RCC 7860 (cell line): ENCODE measurements at regions not wholly inside any gene's neighbourhood (a gene's known extent, or its start where the extent isn't known, plus 50 kb on each side); places are given as distances from the start of the nearest gene placed in this dataset.

Experiments used
- DNase-seq: peaks from one replicate; pipeline ENCODE4 v3.0.0-alpha.2; 2015; ENCODE audit warnings: low spot score
- FAIRE-seq: peaks from 2 replicates; lab custom pipeline; 2012; peaks lifted over from hg19 to GRCh38; lab: Jason Lieb, UNC

DNA sequence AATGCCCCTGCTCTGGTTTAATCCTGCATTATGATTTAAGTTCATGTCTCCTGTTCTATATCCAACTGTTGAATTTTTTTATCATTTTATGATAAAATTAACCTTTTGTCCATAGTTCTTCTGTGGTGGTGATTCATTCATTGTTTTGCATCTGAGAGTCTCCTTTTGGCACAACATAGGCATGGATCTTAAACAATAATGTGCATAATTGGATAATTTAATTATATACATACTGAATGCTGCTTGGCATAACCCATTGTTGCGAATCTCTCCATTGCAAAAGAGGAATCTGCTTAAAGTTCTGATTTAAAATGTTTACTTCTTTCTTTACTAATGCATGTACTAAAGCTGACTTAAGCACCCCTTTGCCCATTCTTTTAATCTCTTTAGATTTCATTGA lies 2788.4 kb downstream of the PCDH9 start:
- no peak for FAIRE-seq

GRCh38 chr13:64438084-64438483 lies 2792.1 kb downstream of the PCDH9 start:
- FAIRE-seq, result no peak

More for the DNA sequence above, 2788.4 kb downstream of the PCDH9 start:
- DNase-seq, result no peak

GRCh38 chr13:64429691-64430090 lies 2800.4 kb downstream of the PCDH9 start:
- DNase-seq (no peak), FAIRE-seq (no peak)

More at GRCh38 chr13:64438084-64438483, 2792.1 kb downstream of the PCDH9 start:
- no peak for DNase-seq

DNA sequence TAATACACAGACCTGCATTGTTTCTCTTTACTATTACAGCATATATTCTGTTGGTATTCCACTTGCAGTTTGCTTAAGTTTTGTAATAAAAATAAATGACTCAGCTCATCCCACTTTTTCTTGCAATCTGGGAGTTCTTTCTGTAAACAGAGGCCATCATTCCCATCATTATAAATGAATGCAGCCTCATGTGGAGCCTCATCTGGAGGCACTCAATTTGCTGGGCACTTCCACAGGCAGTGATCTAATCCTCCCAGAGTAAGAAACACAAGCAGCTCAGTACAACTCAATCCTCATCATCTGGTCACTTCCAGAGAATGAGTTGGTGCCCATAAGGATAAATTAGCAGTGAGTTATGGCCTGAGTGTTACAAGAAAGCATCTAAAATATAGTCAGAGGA lies 2801.9 kb downstream of the PCDH9 start:
- no peak for FAIRE-seq
- DNase-seq, result no peak

DNA sequence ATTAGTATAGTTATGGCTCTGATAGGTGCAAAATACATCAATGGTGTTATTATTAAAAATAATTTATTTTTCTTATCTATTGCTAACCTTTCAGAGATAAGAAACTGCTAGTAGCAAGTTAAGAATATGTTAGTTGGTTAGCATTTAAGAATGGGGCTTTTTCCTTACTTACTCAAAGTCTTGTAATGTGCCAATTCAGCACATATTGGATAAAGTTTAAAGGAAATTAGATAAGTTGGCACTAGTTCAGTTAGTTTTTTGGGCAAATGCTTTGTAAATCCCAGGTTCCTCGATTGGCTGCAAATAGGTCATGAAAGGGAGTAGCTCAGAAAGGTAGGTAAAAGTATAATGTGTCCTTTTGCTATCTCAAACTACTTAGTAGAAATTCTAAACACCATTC lies 2806.7 kb downstream of the PCDH9 start:
- DNase-seq (no peak), FAIRE-seq (no peak)

DNA sequence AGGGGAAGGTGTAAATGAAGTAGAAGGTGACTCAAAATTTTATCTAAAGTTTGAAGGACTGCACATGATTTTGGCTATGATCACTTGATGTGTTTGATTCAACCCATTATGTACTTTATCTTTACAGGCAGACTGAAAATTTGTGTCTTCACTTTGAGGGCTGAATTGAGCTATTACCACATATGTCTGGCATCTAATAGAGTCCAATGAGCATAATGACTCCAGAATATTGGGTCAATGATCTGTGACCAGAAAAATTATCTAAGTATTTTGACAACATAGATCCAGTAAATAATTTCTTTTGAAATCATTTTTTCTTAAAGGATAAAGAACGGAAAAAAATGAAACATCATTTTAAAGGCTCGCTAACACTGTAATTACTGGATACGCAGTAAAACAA lies 2810.0 kb downstream of the PCDH9 start:
- DNase-seq (no peak), FAIRE-seq (no peak)

DNA sequence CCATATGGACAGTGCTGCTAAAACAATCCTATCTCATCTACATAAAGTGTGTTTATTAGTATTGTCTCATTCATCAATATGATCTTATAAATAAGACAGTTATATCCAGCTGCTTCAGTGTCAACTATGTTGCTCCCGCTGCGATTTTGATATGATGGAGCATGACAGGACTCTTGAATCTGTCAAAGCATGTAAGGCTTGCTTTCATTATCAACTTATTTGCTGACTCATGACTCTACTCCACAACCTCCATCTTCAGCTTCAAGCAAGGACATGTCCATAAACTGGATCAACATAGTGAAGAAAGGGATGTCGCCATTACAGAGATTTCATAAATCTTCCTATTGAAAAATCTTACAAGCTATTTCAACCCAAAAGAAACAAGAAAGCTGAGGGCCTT lies 2812.6 kb downstream of the PCDH9 start:
- FAIRE-seq, result no peak
- DNase-seq, result no peak

- DNase-seq (no peak), FAIRE-seq (no peak)
These were observed 2815.8 kb downstream of the PCDH9 start for GRCh38 chr13:64414381-64414780.

- no peak for DNase-seq
- FAIRE-seq, result no peak
These were observed 2816.6 kb downstream of the PCDH9 start for GRCh38 chr13:64413529-64413928.

DNA sequence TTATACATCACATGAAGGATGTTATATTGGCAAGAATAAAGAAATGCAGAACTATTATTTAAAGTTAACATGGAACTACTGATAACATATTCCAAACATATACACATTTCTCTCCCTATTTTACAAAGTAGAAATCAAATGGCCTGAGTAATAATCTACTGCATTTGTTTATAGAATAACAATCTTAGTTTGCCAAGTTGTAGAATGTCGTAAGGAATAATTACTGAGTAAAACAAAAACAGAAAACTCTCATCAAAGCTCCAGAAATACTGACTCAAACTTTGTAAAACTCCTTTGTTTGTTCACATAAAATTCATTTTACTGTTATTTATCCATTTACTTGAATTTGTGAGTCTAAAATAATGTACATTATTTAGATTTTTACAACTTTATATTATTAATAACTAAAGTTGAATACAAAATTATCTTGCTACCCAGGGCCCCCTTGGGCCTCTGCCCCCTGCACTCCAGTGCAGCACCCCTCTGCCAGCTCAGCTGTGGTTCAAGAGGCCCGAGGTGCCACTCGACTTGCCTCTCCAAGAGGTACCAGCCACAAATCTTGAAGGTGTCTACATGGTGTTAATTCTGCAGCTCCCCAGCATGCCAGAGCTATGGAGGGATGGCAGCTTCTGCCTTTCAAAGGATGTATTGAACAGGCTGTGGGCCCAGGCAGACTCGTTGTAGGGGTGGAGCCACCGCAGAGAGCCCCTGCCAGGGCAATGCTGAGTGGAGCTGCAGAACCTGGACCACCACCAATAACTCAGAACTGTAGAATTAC lies 2819.7 kb downstream of the PCDH9 start:
- no peak for DNase-seq

GRCh38 chr13:64397701-64398100 lies 2832.4 kb downstream of the PCDH9 start:
- DNase-seq, result no peak
- FAIRE-seq, result no peak

More for the DNA sequence above, 2819.7 kb downstream of the PCDH9 start:
- FAIRE-seq, result no peak

DNA sequence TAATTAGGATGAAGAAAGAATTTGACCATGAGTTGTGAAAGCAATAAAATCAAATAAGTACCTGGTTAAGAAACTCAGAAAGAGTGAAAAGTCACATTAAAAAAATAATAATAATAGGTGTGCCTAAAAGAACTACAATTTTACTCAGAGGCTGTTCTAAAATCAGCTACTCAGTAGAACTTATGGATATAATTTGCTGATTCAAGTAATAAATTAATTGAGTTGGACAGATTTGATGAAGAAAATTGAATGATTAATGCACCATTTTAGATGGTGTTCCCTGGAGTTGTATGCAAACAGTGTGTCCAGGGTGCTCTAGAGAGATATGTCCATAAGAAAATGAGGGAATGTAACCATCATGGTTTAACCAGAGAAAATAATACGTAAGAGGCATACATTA lies 2852.5 kb downstream of the PCDH9 start:
- FAIRE-seq (no peak), DNase-seq (no peak)

DNA sequence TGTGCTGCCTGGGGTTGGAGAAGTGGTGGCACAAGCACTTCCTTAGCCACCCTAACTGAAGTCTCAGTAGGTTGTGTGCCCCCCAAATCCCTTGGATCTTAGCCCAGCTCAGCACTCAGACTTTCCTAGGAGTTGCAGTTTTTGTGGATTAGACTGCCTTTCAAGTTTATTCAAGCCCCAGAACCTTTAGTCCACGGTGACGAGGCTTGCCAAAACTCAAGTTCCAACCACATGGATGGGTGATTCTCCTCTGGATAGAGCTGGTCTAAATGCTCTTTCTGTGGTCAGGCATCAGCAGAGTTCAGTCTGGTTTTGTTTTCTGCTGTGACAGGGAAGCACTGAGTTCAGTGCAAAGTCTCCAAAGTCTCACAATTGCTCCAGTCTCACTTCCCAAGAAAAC lies 2858.7 kb downstream of the PCDH9 start:
- no peak for FAIRE-seq
- no peak for DNase-seq

GRCh38 chr13:64371045-64371444 lies 2859.1 kb downstream of the PCDH9 start:
- DNase-seq, result peak; percentile 66
- FAIRE-seq, result no peak

DNA sequence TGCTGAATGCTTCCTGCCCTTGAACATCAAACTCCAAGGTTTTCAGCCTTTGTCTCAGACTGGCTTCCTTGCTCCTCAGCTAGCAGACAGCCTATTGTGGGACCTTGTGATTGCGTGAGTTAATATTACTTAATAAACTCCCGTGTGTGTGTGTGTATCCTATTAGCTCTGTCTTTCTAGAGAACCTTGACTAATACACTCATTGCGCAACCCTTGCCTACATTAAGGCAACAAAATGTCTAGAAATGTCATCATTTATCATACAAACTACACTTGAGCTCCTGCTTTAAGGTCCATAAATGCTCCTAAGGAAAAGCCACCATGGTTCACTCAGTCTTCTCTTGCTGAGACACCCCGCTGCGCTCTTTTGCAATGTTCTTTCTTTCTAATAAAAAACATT lies 2861.0 kb downstream of the PCDH9 start:
- DNase-seq (no peak), FAIRE-seq (no peak)

GRCh38 chr13:64362564-64362963 lies 2867.6 kb downstream of the PCDH9 start:
- DNase-seq (no peak), FAIRE-seq (no peak)

GRCh38 chr13:64347664-64348063 lies 2882.5 kb downstream of the PCDH9 start:
- DNase-seq, result no peak
- FAIRE-seq, result no peak

GRCh38 chr13:64339373-64340063 lies 2890.6 kb downstream of the PCDH9 start:
- FAIRE-seq (no peak), DNase-seq (no peak)

DNA sequence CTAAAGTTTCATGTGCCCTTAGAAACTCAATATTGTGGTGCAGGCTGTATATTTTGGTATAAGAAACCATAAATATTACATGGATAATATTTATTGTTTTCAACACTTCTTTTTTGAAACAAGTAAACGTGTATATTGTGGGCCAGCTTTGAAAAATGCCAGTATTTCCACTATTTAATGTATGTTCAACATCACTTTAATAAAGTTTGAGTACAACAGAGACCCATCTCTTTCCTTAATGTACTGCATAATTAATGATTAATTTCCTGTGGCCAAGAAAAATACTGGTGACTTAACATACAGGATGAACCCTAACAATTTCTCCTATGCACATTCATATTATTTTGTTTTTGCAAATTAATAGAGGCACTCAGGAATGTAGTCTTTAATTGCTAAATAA lies 2891.5 kb downstream of the PCDH9 start:
- no peak for DNase-seq
- FAIRE-seq, result no peak

DNA sequence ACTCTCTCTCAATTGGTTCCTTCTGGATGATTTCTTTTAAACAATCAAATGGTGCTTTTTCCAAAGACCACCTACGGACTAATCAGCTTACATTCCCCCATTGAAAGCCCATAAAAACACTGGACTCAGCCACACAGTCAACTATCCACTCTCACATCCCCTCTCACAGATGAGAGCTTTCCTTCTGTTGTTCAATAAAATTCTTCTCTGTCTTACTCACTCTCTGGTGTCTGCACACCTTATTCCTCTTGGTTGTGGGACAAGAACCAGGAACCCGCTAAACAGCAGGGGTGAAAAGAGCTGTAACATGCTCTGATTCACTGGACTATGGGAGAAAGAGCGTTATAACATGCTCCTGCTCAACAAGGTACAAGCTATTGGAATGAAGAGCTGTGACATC lies 2896.2 kb downstream of the PCDH9 start:
- no peak for FAIRE-seq
- DNase-seq, result no peak

DNA sequence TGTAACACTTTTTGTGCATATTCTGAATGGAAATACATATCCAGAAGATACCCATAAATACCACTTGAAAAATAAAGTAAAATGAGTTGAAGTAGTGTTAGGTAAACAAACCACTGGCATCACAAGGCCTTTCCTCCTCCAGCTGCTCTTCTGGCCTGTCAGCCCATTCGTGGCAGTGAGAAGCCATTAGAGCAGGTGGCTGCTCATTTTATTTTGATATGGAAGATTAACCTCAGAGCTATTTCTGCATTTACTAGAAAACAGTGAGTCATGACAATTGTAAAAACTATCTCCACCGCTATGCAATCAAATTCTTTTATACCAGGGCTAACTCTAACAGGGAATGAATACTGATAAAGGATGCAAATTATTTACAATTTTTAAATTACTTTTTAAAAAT lies 2898.1 kb downstream of the PCDH9 start:
- DNase-seq (no peak), FAIRE-seq (no peak)

GRCh38 chr13:64327505-64328194 lies 2902.5 kb downstream of the PCDH9 start:
- FAIRE-seq, result no peak
- DNase-seq, result no peak
